Mucosa of rectum (tissue), 2 donors: ENCODE measurements at regions not wholly inside any gene's neighbourhood (a gene's known extent, or its start where the extent isn't known, plus 50 kb on each side); places are given as distances from the start of the nearest gene placed in this dataset.

ENCODE experiments used
- H3K27ac ChIP-seq, 2 donors: one replicate each; pipeline ENCODE4 v1.7.0; 2013; ENCODE audit warnings: inconsistent platforms in 2 of 2, low read depth in 2 of 2, low read length in 2 of 2
- H3K27me3 ChIP-seq, 2 donors: one replicate each; pipeline ENCODE4 v1.7.0; 2013; ENCODE audit warnings: low read length in 2 of 2; ENCODE audit not compliant: control insufficient read depth in 2 of 2, insufficient read depth in 2 of 2
- H3K36me3 ChIP-seq, 2 donors: one replicate each; pipeline ENCODE4 v1.7.0; 2013; ENCODE audit warnings: low read length in 2 of 2; ENCODE audit not compliant: control insufficient read depth in 2 of 2, insufficient read depth in 2 of 2
- H3K4me1 ChIP-seq, 2 donors: one replicate each; pipeline ENCODE4 v1.7.0; 2013; ENCODE audit warnings: low read length in 2 of 2, mild to moderate bottlenecking in 1 of 2; ENCODE audit not compliant: control insufficient read depth in 2 of 2, insufficient read depth in 2 of 2
- H3K4me3 ChIP-seq, 2 donors: one replicate each; pipeline ENCODE4 v1.7.0; 2013; ENCODE audit warnings: low read length in 2 of 2
- H3K9ac ChIP-seq, 2 donors: one replicate each; pipeline ENCODE4 v1.7.0; 2013; ENCODE audit warnings: low read length in 2 of 2, low read depth in 1 of 2, mild to moderate bottlenecking in 1 of 2
- H3K9me3 ChIP-seq, 2 donors: one replicate each; pipeline ENCODE4 v1.7.0; 2013; ENCODE audit warnings: low read length in 2 of 2; ENCODE audit not compliant: control insufficient read depth in 2 of 2
- donor health status: healthy.
- donor health status: Normal muscosa, but diverticular disease.

- Histone ChIP-seq H3K9me3 (no peaks in the 10 kb centered on the region), H3K36me3 (no peaks in the 10 kb centered on the region), H3K4me3 (no peak overlapping the region)
Measured at GRCh38 chr5:96081276-96081858, 119.7 kb upstream of the ELL2 start.

DNA sequence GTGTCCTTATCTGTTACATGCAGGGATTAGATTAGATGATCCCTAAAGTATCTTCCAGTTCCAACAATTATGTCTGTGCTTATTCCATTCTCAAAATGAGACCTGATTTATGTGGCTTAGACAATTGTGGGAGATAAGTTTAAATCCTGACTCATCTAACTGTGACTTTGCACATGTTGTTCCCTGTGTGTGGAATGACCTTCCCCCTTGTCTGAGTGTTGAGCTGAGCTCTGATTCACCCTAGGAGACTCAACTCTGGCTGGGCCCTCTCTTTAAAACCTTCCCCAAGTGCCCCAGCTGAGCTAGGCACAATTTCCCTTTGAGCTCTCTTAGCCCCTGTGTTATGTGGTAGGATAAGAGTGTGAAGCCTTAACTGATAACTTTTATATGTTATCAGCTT, 118.9 kb upstream of the ELL2 start:
- H3K4me1 ChIP-seq = peaks cover 0 to 2% of the 10 kb centered on the region in 2 donors
- no peaks in the 10 kb centered on the region for H3K9me3 ChIP-seq
- no peak overlapping the region for H3K4me3 ChIP-seq
- no peak overlapping the region for H3K27ac ChIP-seq
- H3K36me3 ChIP-seq = no peaks in the 10 kb centered on the region
- no peaks in the 10 kb centered on the region for H3K27me3 ChIP-seq
- H3K9ac ChIP-seq = no peak overlapping the region

More at GRCh38 chr5:96081276-96081858, 119.7 kb upstream of the ELL2 start:
- Histone ChIP-seq H3K27me3 (no peaks in the 10 kb centered on the region), H3K9ac (no peak overlapping the region), H3K4me1 (peaks cover 0 to 2% of the 10 kb centered on the region in 2 donors), H3K27ac (no peak overlapping the region)

DNA sequence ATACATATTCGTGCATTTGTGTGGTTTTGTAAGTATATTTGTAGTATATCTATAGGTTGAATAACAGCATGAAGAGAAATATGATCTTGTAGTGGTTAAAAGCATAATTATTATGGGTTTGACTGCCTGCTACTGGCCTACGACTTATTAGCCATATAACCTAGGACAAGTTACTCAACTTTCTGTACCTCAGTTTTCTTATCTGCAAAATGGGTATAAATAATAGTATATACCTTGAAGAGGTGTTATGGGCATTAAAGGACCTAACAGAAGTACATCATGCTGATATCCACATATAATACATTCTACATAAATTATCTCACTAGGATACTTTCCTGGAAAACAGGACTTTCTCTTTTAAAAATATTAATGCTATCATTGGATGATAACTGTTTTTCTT, 118.3 kb upstream of the ELL2 start:
- H3K27ac ChIP-seq = no peak overlapping the region
- H3K4me3 ChIP-seq = no peak overlapping the region
- no peak overlapping the region for H3K9ac ChIP-seq
- H3K36me3 ChIP-seq = no peaks in the 10 kb centered on the region
- H3K4me1 ChIP-seq = peaks cover 0 to 2% of the 10 kb centered on the region in 2 donors
- no peaks in the 10 kb centered on the region for H3K27me3 ChIP-seq
- no peaks in the 10 kb centered on the region for H3K9me3 ChIP-seq

DNA sequence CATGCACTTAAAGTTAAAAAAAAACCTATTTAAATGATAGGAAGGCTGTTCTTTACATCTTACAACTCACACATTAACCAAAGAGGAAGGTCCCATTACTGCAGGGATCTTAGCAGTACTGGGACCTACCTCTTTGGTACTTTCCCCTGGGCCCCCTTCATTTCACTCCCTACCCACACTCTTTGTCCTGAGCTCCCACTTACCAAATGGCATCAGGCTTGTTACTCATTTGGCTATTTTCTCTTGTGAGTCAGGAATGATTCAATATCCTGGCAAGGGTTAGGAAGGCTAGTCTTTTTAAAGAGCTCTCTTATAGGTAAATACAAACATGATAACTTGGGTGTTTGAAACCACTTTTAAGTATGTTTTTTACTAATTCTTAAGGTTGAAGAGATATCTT, 117.4 kb upstream of the ELL2 start:
- Histone ChIP-seq H3K9ac (no peak overlapping the region), H3K27me3 (no peaks in the 10 kb centered on the region), H3K36me3 (no peaks in the 10 kb centered on the region), H3K9me3 (no peaks in the 10 kb centered on the region), H3K27ac (no peak overlapping the region), H3K4me1 (peaks cover 0 to 2% of the 10 kb centered on the region in 2 donors), H3K4me3 (no peak overlapping the region)

DNA sequence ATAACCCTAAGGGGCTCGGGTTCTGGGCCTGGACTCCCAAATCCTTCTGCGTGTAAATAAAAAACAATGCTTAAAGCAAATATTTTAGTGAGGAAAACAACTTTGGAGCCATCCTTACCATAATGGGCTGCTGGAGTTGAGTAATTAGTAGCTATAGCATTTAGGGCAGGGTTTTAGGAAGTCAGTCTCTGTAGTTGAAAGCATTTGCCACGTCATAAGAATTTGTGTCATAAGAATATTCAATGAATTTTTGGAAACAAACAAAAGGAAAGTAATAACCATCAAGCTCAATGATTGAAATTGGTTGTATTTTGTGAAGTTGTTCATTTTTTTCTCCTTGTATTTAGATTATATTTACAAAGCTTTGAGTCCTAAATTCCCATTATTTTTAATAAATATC, 114.8 kb upstream of the ELL2 start:
- H3K27me3 ChIP-seq = no peaks in the 10 kb centered on the region
- H3K36me3 ChIP-seq = no peaks in the 10 kb centered on the region
- H3K4me3 ChIP-seq = no peak overlapping the region
- no peaks in the 10 kb centered on the region for H3K9me3 ChIP-seq
- no peak overlapping the region for H3K27ac ChIP-seq
- no peak overlapping the region for H3K9ac ChIP-seq
- no peaks in the 10 kb centered on the region for H3K4me1 ChIP-seq

GRCh38 chr5:96075579-96076289, 114.1 kb upstream of the ELL2 start:
- no peak overlapping the region for H3K4me3 ChIP-seq
- no peaks in the 10 kb centered on the region for H3K27me3 ChIP-seq
- H3K4me1 ChIP-seq = no peaks in the 10 kb centered on the region
- H3K9me3 ChIP-seq = no peaks in the 10 kb centered on the region
- no peak overlapping the region for H3K9ac ChIP-seq
- H3K27ac ChIP-seq = no peak overlapping the region
- no peaks in the 10 kb centered on the region for H3K36me3 ChIP-seq

GRCh38 chr5:96074870-96075269, 113.2 kb upstream of the ELL2 start:
- no peaks in the 10 kb centered on the region for H3K4me1 ChIP-seq
- no peaks in the 10 kb centered on the region for H3K9me3 ChIP-seq
- H3K27me3 ChIP-seq = no peaks in the 10 kb centered on the region
- no peaks in the 10 kb centered on the region for H3K36me3 ChIP-seq
- H3K9ac ChIP-seq = no peak overlapping the region
- no peak overlapping the region for H3K4me3 ChIP-seq
- H3K27ac ChIP-seq = no peak overlapping the region

- H3K9ac ChIP-seq = no peak overlapping the region
- H3K27ac ChIP-seq = no peak overlapping the region
- no peaks in the 10 kb centered on the region for H3K27me3 ChIP-seq
- H3K4me1 ChIP-seq = no peaks in the 10 kb centered on the region
- no peak overlapping the region for H3K4me3 ChIP-seq
- no peaks in the 10 kb centered on the region for H3K36me3 ChIP-seq
- H3K9me3 ChIP-seq = no peaks in the 10 kb centered on the region
Measured at GRCh38 chr5:96074460-96074859, 112.8 kb upstream of the ELL2 start.

GRCh38 chr5:96072791-96073165, 111.1 kb upstream of the ELL2 start:
- peaks cover 2 to 5% of the 10 kb centered on the region in 2 donors for H3K4me1 ChIP-seq
- H3K9me3 ChIP-seq = no peaks in the 10 kb centered on the region
- no peaks in the 10 kb centered on the region for H3K36me3 ChIP-seq
- no peak overlapping the region for H3K4me3 ChIP-seq
- H3K9ac ChIP-seq = no peak overlapping the region
- H3K27ac ChIP-seq = no peak overlapping the region
- no peaks in the 10 kb centered on the region for H3K27me3 ChIP-seq

DNA sequence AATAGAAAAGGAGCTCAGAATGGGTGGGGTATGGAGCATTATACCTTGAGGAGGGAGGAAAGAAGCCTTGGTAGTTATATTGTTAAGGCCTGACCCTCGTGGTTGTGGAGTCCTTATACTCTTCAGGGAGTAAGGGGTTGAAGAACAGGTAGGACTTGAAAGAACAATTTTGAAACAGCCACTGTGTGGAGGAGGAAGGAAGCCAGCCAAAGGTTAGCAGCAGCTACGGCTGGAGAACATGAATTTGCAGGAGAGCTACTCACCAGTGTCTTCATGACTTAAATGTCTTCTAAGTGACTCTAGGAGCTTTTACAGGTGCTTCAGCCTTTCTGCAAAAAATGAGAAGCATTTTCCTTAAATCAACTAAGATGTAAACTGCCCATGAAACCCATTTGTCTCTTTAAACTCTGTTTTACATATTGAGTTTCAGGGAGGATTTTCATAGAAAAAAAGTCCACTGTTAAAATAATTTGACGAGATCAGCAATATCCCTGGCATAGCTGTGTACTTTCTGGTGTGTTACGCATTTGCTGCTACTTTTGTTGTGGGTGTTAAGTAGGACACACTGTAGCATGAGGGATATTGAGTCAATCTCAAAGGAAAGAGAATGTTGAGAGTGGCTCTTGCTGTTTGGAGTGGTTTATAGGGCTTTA, 110.6 kb upstream of the ELL2 start:
- Histone ChIP-seq H3K4me3 (no peak overlapping the region), H3K36me3 (no peaks in the 10 kb centered on the region), H3K4me1 (peaks cover 3 to 8% of the 10 kb centered on the region in 2 donors), H3K27ac (no peak overlapping the region), H3K9ac (no peak overlapping the region), H3K9me3 (no peaks in the 10 kb centered on the region), H3K27me3 (no peaks in the 10 kb centered on the region)
